ENCODE measurements at regions not wholly inside any gene's neighbourhood (a gene's known extent, or its start where the extent isn't known, plus 50 kb on each side); places are given as distances from the start of the nearest gene placed in this dataset.
A peak's percentile ranks its signal among the peaks of the same experiment; 100 is the strongest.

DNA sequence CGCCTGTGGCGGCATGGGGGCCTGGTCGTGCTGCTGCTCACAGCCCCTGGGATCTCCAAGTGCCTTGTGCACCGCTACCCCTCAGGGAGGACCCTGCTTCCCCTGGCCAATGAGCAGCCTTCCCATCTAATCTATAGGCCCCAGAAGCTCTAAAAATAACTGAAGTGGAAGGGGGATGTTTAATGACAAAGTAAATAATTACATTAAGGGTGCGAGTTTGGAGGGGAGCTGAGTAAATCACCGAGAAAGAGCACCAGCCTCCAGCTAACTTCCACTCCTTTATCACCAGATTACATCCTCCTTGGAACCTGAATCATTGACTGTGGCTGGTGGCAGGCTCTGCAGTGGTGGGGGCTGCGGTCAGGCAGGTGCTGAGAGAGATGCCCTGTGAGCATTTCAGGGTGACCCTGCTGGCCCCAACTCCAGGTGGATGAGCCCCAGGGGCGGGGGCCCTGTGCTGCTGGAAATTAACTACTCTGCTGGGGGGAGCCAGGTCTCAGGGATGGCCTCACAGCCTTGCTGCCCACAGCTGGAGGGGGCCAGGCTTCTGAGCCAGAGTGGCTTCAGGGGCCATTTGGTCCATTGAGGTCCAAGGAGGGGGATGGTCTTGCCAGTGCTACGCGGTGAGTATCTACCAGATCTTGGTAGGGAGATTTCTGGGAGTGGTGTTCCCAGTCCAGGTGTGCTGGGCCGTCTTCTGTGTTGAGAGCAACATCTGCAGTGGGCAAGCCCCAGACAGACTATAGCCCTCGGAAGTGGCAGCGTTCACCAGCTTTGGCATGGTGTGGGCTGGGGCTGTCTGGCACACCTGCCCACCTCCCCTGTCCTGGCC, 74.2 kb downstream of the GLI2 start:
- DNase-seq, result peak; percentile 61

DNA sequence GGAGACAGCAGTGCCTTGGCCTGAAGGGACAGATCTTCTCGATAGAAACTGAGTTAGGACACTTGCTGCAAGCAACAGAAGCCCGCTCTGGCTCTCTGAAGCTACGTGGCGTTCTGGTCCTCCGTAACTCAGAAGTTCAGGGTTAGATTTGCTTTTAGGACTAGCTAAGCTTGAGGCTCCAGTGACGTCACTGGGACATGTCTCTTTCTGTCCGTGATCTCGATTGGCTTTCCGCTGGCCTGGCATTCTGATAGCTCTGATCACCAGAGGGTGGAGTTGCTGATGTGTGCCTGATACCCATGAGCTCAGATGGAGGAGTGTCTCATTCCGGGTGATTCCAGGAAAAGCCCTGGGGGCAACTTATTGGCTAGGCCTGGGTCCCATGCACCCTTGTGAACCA, 75.0 kb downstream of the GLI2 start:
- no peak for DNase-seq

DNA sequence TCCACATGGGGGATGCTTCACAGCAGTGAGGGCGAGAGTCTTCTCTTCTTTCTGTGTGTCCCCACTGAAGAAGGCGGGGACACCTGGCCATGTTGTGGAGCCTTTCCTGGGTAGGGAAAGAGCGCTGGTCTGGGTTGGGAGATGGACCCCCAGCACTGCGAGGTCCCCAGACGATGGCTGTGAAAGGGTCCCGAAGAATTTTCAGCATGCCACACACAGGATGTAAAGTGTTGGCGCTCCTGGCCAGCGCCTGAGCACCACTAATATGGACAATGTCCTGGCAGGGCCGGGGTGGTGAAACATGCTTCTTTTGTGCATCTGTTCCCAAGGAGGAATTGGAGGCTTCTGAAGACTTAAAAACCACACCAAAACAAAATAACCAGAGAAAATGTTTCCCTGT, 77.2 kb downstream of the GLI2 start:
- no peak for DNase-seq

DNA sequence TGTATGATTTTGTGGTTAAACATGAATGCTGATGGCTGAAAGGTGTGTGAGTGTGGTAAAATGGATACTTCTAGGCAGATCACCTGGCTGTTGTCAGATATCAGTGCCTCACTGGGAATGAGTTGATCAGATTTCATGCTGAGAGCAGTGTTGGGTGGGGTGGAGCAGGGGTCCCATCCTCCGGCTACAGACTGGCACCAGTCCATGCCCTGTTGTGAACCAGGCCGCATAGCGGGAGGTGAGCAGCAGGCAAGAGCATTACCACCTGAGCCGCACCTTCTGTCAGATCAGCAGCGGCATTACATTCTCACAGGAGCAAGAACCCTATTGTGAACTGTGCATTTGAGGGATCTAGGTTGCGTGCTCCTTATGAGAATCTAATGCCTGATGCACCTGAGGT, 78.7 kb downstream of the GLI2 start:
- DNase-seq, result no peak

DNA sequence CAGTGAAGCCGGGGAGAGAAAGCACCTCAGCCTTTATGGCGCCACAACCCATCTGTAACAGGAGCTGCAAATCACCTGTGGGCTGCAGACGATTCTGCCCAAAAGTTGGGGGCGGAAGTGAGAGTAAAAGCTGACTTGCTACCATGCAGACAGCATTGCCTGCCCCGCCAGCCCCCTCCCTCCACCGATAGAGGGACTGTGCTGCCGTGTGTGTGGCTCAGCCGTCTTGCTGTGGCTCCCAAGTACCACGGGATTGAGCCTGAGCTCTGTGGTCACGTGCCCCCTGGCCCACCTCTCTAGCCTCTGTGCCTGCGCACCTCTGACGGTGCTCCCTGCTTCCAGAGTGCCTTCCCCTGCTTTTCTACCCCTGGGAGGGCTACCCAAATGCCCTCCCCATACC, 79.6 kb downstream of the GLI2 start:
- no peak for DNase-seq

DNA sequence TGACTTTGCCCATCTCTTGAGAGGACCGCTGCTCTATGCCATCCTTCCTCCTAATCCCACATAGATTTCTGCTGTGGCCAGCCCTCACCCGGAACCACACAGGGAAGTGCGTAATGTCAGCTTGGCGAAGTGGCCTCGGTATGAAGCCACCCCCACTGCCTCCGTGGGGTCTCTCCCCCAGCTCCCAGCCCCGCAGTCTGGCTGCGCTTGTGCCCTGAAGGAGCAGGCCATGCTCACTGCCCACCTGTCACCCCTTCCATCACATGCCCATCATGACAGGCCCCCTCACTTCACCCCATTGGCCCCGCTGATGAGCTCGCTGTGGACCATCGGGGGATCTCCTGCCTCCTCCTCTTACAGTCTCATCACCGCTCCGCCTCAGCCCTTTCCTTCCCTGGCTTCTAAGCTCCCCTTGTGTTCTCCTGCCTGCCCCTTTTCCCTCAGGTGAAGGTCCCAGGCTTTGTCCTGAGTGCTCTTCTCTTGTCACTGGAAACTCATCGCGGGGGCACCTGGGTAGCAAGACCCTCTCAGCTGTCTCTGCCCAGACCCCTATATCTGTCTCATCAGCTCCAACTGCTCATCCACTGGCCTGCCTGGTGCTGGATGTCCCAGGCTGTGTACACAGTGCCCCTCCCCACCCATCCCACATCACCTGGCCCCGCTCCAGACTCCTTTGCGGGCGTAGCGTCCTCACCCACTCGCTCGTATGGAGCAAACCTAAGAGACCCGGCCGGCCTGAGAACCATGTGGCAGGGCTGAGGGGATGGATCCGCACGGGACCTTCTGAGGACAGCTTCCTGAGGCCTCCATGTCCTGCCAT, 81.7 kb downstream of the GLI2 start:
- no peak for DNase-seq

DNA sequence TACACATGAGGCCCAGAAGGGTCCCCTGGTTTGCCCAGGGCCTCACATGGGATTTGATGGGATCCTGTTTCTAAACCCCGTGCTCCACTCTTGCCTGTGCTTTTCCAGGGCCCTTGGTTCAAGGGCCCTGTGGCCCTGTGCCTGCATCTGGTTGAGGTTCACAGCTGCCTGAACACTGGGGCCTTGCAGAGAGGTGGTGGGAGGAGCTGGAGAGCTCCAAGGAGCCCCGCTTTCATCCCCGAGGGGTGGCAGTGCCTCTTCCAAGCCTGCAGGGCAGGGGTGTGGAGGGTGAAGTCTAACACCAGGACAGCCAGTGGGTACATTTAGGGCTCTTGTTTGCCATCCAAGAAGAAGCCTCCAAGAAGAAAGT, 82.3 kb downstream of the GLI2 start:
- no peak for DNase-seq

DNA sequence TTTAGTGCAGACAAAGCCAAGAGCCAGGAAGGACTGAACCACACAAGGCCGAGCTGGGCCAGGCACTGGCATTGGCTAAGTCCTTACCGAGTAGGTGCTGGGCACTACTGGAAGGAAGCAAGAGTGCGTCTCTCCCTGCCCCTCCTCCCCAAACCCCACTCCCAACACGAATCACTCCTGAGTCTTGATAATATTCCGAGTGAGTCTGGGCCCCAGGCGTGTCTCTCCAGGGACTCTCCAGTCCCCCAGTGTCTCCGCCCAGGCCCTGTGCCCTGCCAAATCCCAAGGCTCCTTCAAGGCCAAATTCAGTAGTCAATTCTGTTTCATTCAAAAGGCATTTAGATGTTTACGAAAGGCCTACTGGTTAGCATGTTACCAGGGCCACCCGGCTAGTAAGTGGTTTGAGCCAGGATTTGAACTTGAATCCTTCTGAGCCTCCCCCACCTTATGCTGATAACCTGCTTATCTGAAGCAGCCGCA, 82.8 kb downstream of the GLI2 start:
- no peak for DNase-seq

DNA sequence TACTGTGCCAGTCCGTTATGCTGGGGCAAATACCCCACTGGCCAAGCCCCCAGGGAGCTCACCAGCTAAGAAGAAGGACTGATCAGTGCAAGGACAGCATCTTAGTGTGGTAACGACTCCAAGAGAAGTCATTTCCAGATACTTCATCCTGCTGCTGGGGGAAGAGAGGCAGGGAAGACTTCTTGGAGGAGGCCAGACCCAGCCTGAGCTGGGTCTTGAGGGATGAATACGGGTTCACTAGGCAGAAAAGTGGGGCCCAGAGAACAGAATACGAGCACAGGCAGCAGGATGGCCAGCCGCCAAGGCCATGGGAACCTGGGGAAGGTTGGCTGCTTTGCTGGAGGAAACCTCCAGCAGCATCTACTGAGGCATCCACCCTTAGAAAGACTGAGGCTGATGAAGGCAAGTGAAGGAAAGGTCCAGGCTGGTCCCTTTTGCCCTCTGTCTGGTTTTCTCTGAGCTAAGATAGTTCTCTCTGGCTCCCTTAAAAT, 84.1 kb downstream of the GLI2 start:
- no peak for DNase-seq

DNA sequence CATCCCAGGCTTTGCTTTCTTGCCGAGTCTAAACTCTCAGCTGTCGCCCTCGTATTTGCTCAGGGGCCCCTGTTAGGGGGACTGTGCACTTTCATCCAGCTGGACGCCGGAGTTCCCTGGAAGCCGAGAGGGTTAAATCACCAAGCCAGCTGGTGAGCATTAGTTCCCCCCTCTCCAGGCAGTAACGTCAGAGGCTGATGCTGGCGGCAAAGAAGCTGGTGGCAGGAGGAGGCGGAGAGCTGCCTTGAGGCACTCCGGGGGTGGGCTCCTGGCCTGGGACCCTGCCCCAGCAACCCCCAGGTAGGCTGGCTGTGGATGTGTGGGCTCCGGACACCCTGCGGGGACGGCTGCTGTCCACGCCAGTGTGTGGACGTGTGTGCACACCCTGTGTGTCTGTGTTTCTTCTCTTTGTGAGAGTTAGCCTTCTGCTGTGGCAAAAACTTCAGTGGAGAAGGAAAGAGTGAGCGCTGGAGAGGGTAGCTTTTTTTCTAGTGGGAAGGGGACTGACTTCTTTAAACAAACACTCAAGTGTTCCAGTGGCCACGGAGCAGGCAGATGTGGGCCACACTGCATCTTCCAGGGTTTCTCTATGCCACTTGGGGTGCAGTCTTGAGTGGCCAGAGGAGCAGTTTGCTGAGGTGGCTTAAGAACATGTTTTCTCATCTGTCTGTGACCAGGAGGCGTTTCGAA, 84.7 kb downstream of the GLI2 start:
- peak; percentile 97 for DNase-seq

DNA sequence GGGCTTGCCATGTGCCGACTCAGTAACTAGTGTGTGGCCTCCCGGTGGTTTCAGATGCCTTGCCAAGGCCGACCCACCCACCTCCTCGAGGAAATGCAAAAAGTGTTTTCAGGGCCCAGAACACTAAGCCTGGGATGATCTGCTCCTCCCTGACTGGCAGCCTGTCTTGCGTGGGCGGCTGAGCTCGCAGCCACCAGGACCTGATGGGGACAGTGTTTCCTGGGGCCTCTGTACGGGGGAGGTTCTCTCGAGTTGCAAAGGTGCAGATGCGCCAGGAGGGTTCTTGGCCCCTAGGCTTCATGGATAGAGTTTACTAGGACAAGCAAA, 85.2 kb downstream of the GLI2 start:
- peak; percentile 47 for DNase-seq

DNA sequence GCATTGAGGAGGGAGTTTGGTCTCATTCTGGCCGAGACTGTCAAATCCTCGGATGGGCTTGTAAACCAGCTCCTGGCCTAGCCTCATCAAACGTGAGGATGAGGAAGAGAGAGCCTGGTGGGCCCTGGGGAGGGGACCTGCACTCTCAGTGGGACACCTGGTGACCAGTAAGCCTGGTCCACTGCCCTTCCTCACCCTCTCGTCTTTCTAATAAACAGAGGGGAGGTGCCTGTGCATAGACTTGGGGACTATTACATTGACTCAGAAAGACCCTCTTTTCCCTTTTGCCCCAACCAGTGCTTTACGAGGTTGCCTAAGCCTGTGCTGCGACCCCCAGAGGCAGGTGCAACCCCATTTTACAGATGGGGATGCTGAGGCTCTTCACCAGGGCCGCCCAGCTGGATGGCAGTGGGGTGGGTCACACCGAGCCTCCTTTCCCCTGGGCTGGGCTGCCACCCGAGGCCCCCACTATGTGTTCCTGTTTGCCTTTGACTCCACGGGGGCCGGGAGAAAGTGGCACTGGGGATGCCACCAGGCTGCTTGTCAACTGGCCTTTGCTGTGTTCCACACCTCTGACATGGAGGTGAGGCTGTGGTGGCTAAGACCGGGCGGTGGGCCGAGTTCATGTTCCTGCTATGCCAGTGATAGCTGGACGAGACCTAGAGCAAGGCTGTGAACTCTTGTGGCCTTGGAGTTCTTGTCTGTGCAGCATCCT, 85.9 kb downstream of the GLI2 start:
- DNase-seq, result no peak

DNA sequence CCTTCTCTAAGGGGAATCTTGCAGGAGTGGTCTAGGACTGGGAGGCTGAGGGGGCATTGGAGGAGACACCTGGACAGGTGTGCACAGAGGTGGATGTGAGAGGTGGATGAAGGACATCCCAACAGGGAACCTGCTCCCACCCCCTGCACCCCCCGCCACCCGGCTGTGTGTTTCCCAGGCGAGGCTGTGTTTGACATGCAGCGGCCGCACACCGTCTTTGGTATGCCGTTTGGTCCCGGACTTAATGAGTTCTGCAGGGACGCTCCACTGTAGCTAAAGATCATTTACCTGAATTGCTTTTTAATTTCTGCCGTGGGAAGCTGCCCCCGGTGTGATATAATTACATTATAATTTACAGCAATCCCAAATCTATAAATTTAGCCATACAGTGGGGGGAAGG, 87.3 kb downstream of the GLI2 start:
- no peak for DNase-seq

DNA sequence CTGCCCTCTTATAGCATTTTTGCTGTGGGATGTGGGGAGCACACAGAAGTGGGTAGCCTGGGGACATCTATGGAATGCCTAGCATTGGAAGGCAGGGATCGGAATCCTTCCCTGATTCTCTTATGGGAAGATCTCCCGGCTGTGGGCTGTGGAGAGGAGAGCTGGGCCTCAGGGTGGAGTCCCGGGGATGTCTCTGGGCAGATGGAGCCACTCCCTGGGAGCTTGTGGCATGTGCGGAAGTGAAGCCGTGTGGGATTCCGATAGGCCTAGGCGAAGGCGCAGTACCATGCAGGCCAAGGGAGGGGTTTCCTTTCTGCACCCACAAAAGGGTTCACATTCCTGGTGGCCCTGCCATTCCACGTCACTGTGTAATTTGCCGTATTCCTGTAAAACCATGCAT, 87.9 kb downstream of the GLI2 start:
- DNase-seq, result no peak

DNA sequence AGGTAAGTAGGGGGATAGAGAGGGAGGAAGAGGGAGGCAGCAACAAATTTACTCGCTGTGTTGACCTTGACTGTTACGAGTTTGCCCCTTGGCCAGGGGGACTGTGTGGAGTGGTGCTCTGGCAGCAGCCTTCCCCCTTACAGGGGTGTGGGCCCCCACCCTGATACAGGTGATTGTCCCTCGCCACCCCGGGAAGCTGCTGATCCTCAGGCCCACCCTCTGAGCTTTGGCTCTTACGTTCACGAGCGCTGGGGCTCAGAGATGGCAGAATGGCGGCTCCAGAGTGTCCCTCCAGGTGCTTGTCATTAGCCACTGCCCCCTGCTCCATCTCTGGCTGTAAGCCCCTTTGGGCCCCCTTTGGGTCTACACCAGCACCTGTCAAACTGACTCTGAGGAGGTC, 88.6 kb downstream of the GLI2 start:
- DNase-seq, result no peak

DNA sequence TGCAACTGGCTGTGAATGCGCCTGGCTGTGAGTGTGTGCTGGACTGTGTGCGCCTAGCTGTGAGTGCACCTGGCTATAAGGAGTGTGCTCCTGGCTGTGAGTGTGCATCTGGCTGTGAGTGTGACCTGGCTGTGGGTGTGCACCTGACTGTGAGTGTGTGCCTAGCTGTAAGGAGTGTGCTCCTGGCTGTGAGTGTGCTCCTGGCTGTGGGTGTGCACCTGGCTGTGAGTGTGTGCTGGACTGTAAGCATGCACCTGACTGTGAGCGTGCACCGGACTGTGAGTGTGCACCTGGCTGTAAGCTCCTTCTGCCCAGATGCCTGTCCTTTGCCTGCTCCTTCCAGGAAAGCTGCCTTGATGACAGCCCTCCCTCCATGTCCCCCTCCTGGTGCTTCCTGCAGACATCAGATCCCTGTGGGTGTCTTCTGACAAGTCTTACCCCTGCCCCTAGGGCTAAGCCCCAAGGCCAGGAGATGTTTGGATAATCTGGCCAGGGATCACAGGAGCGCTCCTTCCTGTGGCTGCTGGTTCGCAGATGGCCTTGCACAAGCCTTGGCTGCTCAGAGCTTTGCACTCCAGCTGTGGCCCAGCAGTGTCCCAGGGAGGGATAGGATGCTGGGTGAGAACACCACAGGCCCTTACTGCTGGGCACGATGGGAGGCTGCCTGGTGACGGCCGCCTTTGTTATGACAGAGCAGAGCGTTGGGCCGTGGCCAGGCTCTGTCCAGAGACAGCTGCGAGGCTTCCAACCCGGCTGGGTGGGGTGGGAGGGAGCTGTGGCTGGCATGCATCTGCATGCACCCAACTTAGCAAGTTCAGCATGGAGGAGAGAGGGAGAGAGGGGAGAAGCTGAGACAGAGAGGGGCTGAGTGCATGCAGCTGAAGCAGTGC, 89.9 kb downstream of the GLI2 start:
- DNase-seq, result peak; percentile 81

DNA sequence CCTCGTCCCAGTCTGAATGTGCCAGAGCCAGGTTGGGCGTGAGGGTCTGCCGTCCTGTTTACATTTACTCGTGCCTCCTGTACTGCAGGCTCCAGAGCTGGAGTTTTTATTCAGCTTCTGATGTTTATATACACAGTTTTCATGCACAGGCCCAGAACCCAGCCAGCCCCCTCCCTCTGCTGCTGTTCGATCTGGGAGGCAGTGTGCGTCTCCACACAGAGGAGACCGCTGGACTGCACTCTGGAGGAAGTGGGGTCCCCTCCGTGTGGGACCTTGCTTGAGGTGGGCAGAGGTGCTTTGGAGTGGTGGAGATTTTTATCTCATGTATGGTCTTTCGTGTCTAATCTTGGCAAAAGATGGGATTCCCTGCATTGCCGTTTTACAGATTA, 90.6 kb downstream of the GLI2 start:
- DNase-seq, result no peak

DNA sequence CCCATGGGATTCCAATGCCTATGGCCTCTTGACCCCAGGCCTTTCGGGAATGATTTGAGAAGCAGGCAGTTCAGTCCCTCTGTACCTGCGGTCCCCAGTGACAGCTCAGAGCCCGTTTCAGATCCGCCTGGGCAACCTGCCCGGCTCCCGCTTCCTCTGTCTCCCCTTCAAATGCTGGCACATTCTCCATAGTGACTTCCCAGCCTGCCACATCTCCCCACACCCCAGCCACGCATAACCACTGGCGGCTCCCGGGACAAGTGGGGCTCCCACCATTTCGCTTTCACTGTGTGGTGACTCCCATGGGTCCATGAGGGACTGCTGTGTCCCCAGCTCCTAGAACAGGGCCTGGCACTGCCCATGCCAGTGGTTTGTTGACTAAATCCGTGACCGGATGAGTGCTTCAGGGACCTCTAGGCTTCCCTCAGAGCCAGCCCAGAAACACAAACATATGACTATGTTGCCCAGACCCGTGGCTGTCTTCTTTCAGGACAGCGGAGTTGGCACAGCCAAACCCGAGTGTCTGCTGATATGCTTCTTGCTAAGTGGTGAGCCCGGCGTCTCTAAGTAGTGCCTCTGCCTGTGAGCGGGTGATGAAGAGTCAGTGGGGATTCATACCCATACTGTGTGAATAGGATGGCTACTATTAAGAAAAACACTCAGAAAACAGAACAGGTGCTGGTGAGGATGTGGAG, 91.2 kb downstream of the GLI2 start:
- DNase-seq, result no peak

DNA sequence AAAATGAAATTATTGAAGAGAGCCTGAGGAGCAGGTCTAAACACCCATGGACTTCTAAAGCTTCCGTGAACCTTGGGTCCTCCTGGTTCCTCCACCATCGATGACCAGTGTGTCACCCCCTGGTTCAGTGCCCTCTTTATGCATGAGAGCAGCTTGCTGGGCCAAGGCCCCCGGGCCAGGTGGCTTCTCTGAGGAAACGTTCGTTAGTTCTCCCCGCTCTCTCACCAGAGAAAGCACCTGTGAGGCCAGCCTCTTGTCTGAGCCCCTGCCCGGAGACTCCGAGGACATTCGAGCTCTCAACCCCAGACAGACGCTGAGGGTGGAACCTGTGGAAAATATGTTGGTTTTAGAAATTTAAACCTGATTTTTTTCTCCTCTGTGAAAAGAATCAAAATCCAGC, 92.4 kb downstream of the GLI2 start:
- DNase-seq, result no peak

DNA sequence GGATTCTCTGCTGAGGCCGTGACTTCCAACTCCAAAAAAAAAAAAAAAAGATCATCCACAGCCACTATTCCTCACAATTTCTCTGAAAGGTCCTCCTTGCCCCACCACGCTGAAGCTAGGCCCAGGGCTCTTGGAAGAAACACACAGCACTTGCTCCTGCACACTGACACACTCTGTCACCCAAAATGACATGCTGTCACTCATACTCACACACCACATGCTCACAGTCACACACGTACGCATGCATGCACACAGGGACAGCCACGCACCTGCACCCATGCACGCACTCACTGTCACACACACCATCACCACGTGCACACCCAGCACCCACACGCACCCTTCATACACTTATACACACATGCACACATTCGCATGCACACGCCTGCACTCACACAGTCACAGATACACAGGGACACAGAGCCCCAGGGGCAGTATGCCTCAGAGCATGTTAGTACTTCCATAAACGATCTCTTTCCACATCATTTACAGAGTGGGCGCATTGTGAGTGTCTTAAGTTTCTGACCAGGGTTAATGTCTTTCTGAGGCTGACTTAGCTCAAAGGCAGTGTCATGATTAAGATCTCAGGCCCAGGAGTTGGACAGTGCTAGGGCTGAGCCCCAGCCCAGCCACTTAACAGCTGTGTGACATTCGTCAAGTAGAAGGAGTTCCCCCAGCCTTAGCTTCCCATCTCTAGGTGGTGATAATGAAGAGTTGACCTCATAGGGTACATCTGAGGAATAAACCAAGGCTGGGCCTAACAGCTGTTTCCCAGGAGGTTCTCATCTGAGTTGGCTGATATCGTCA, 93.4 kb downstream of the GLI2 start:
- no peak for DNase-seq
